HL-60/S4 (cell line): ENCODE measurements at regions not wholly inside any gene's neighbourhood (a gene's known extent, or its start where the extent isn't known, plus 50 kb on each side); places are given as distances from the start of the nearest gene placed in this dataset.

ENCODE experiments used
- in situ Hi-C: fragments of 300-500 bp; cut with MboI; formaldehyde crosslinking; loops from 2 replicates; pipeline ENCODE4 v1.14.3; 2022; ENCODE audit warnings: low sequenced_read_pairs

DNA sequence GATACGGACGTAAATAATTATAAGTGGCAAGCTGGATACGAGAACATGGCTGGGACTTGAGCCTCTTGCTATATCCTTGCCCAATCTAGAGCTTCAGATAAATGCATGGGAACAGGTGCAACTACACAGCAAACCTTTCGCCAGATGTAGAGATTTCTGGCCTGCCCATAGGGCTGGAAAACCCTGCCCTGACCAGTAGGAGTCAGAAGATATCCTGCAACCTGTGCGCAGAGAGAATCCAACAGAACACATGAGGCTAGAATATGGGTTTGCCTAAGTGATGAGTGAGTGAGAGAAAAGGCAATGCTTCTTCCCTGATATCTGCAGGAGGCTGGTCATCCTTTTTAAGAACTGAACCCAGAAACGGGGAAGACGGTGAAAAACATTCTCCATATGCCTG is 805.3 kb upstream of the TENM3 start:
- in situ Hi-C loops = no loop called here

- in situ Hi-C loops = no loop called here
These were observed 804.6 kb upstream of the TENM3 start for GRCh38 chr4:181438641-181439040.

DNA sequence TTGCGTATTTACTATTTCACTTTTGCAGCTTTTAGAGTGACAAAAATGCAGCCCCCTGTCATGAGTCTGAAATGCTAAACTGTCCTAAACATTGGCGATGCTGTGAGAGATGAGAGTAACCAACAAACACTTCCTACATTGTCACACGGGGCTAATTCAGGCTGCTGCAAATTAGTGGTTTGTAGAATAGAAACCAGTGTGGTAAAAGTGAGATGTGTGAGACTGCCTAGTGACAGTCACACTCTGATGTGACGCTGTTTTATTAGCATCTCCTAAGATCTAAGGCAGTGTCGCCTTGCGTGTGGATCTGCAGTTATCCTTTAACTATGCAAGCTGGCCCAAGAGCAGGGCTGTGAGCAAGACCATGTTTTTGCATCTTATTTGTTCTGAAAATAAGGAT is 800.2 kb upstream of the TENM3 start:
- in situ Hi-C loops = no loop called here

DNA sequence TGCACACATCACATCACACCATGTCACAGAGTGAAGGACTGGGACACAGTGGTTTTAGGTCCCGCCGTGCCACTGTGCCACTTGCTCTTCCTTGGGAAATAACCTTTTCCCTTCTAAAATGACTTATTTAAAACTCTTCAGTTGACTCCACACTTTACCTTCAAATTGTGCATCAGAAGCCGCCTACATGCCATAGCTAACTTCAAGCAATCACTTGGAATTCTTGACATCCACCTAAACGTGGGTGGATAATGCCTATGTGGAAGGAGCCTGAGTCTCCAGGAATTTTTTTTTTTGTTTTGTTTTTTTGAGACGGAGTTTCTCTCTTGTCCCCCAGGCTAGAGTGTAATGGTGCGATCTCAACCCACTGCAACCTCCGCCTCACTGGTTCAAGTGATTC is 777.4 kb upstream of the TENM3 start:
- in situ Hi-C loops = no loop called here

DNA sequence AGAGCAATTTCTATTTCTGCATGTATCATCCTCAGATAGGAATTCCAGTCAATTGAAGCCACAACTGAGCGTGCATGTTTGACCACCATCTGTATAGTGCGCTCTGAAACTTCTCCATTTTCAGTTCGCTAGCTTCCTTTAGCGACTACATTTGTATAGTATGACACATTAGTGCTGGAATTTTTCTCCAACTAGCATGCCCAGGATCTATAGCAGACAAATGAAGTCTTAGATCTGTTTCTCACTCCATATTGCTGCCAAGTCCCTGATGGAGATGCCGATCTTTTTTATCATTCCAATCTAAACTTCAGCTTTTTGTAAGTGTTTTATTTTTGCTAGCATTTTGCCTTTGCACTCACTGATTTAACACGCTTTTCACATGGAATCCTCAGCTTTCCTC is 774.8 kb upstream of the TENM3 start:
- in situ Hi-C loops = no loop called here

DNA sequence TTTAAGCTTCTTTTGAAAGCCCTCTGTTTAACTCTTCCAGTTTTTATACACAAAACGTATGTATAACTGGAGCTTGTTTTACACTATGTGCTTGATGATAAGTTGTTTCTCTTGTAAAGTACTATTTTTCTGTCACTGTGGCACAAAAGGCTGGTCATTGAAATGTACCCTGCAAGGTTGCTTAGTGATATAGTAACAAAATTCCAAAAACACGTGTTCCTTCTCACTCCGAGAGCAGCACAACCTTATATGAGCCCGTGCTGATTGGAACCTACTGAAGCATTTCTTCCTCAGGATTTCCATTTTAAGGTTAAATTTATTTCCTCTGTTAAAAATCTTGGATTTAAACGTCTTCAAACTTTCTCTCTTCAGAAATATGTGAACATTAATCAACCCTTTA is 772.9 kb upstream of the TENM3 start:
- in situ Hi-C loops = no loop called here

- in situ Hi-C loops = no loop called here
These were observed 767.8 kb upstream of the TENM3 start for GRCh38 chr4:181475359-181475758.

DNA sequence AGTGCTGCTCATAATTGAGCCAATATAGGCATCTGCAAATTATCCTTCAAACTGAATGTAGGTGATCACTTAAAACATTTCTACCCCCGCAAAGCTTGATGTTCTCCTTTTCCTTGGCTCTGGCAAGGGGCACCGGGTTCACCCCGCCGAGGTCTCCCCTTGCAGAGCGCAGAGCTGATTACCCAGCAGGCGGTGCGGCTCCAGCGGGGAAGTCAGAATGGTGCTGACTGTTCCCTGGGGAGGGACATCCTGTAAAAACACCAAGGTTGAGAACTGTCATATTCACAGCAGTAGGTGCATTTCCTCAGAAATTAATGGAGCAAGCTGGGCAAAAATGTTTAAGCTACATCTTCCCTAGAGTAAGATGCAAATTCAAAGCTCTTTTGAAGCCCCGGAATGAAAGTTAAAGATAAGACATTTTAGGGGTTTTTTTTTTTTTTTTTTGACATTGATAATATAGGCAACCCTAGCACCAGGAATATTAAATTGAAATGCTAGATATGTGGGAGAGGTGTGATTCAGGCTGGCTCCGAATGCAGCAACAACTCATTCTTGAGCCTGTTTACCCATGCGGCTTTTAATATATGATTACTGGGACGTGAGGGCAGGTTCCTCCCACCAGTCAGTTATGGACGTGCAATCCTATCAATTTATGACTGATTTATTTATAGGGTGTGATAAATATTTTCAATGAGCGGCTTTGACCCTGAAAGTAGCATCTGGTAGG is 767.3 kb upstream of the TENM3 start:
- in situ Hi-C loops = no loop called here

DNA sequence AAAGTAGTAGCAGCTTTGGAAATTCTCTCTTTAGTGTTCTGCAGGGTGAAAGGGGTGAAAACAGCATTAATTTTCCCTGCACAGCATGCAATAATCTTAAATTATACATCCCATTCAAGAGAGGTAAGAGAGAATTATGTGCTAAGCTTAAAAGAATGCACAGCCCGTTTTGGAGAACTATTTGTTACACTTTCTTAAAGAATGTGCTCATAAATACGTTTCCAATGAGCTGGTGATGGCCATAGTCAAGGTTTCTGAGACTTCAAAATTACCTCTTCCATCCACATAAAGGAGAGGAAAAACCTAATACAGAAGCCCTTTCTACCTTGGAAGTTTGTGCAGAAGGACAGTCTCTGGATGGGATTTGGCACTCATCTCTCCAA is 766.7 kb upstream of the TENM3 start:
- in situ Hi-C loops = no loop called here

GRCh38 chr4:181477591-181477990 is 765.6 kb upstream of the TENM3 start:
- in situ Hi-C loops = no loop called here

GRCh38 chr4:181478656-181479055 is 764.5 kb upstream of the TENM3 start:
- in situ Hi-C loops = no loop called here

DNA sequence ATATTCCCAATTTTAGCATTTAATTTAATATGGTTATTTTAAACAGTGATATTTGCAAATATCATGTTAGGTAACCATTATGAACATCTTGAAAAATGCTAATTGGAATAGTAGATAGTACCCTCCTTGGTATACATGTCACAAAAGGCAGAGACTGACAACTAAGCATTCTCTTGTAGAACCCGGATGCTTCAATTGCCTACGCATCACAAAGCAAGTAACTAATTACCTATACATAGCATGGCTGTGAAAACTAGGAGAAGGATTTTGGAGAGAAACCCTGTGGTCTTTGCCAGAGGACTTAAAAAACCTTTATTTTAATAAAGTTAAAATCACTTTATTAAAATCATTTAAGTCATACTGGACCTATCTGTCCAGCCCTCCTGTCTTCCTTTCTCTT is 764.1 kb upstream of the TENM3 start:
- in situ Hi-C loops = no loop called here

DNA sequence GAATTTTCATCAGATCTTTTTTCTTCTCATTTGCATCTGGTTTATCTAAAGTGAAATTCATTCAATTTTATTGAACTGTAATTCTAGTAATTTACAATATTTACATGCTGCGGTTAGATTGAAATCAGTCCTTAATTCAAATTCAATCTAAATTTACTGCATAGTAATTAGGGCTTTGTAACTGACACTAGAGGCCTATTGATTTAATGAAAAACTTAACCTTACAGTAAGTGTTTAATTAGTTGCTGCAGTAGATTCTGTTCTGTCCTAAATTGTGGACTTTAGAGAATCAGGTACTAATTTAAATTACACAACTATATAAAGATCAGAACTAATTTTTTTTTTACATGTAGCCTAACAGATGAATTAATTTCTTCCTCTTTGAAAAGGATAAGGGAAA is 758.8 kb upstream of the TENM3 start:
- in situ Hi-C loops = no loop called here

DNA sequence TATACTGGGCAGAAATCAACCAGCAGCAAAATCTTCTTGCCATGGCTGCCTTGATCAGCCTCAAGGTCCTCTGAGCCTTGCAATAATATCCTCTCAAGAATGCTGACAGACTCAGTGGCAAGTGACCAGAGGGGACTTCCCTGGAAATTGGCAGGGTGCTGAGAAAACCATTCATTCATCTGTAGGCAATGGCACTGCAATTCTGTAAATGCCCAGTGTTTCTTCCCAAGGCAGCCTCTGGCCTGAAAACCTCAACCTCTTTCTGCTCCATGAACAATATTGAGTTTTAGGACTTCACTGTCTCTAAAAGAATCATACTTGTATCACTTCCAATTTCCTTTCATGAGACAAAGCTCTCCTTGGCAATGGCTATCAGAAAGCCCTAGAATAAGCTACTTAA is 754.3 kb upstream of the TENM3 start:
- in situ Hi-C loops = no loop called here

DNA sequence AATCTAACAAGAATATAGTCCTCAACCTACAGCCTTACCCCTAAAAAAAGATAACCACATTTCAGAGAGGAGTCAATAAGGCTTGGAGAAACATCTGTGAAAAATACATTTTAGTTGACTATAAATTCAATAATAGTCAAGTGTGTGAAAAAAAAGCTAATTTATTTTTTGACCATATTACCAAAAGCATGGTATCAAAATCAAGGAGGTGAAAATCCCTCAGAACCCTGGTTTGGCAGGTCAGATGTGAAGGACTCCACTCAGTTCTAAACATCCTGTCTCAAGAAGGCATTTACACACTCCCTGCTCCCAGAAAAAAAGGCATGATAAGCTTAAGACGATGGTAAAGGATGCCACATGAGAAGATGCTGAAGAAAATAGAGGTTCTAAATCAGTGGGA is 745.1 kb upstream of the TENM3 start:
- in situ Hi-C loops = no loop called here

- in situ Hi-C loops = no loop called here
These were observed 740.6 kb upstream of the TENM3 start for GRCh38 chr4:181502611-181503010.

DNA sequence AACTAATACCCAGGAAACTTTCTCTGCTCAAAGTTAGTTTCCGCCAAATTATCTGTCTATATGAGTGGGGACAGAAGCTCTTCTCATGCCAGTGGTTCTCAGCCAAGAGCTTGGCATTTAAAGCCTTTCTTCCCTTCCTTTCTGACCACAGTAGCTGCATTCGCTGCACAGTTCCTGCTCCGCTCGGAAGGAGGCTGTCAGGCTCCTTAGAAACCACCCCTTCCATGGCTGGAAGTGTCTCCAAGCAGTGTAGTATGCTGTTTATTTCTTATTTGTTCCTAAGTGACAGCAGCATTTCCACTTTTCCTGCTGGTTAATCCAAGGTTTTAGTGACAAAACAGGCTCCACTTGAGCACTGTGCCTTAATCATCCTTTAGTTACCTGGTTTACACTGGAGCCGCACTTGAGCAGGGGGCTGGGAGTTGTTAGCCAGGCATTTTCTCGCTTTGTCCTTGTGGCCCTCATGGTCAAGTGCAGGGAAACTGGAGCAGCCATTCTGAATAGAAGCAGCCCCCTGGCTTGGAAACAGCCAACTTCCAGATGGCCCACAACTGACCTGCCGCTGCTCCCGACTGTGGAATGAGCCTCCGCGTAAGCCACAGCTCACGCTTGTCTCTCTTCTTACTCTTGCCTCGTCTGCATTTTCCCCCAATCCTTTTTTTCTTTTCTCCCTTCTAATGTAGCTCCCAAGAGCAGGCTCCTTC is 739.4 kb upstream of the TENM3 start:
- in situ Hi-C loops = no loop called here

- in situ Hi-C loops = no loop called here
These were observed 738.3 kb upstream of the TENM3 start for GRCh38 chr4:181504924-181505323.

DNA sequence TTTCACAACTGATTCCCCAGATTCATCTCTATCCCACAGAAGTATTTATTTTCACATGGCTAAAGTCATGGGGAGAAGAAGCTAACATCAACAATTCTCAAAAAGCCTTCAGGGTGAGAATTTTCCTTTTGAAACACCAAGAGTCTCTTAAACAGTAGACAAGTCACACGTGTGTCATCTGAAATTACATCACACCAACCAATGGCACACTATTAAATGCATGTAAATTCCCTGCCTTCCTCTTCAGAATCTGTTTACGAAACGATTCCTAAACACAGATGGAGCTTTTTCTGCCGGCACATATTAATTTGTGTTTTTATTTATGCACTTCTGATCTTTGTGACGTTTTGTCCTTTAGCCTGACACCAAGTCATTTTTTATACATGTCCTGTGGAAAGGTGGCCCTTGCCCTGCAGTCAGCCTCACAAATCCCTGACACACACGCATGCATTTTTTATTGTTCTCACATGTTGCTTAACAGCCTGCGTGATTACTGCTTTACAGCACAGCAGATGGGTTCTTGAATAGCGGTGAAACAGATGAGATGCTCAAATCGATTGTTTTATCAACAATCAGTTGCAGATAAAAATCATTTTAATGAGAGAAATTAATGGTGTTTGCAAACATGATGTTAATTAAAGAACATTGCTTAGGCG is 735.9 kb upstream of the TENM3 start:
- in situ Hi-C loops = no loop called here

GRCh38 chr4:181507938-181508337 is 735.3 kb upstream of the TENM3 start:
- in situ Hi-C loops = no loop called here

DNA sequence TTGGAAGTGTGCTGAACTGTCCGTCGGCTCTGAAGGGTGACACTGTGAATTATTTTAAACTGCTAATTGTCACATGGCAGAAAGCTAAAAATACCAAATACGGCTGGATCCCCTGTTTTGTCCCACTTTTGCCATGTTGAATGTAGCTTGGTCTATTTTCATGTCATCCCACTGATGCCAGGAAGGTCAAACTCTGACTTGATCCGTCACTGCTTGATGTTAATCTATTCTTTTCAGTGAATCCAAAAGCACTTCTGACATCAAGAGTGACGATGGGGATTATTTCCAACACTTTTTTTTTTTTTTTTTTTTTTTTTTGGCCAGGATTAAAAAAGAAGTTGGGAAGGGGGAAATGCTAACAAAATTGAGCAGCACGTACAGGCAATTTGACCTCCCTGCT is 734.6 kb upstream of the TENM3 start:
- in situ Hi-C loops = no loop called here

GRCh38 chr4:181509073-181509472 is 734.1 kb upstream of the TENM3 start:
- in situ Hi-C loops = no loop called here
